GM10266 (cell line): ENCODE measurements at regions not wholly inside any gene's neighbourhood (a gene's known extent, or its start where the extent isn't known, plus 50 kb on each side); places are given as distances from the start of the nearest gene placed in this dataset.

ENCODE experiments used
- DNase-seq: peaks from one replicate; pipeline ENCODE4 v3.0.0; 2012; ENCODE audit errors: extremely low spot score
- CTCF ChIP-seq: IDR thresholded peaks from 2 replicates; pipeline ENCODE4 v1.5.1; 2012; ENCODE audit warnings: mild to moderate bottlenecking, low read depth; ENCODE audit not compliant: control insufficient read depth, insufficient read depth; ENCODE audit errors: missing control alignments

DNA sequence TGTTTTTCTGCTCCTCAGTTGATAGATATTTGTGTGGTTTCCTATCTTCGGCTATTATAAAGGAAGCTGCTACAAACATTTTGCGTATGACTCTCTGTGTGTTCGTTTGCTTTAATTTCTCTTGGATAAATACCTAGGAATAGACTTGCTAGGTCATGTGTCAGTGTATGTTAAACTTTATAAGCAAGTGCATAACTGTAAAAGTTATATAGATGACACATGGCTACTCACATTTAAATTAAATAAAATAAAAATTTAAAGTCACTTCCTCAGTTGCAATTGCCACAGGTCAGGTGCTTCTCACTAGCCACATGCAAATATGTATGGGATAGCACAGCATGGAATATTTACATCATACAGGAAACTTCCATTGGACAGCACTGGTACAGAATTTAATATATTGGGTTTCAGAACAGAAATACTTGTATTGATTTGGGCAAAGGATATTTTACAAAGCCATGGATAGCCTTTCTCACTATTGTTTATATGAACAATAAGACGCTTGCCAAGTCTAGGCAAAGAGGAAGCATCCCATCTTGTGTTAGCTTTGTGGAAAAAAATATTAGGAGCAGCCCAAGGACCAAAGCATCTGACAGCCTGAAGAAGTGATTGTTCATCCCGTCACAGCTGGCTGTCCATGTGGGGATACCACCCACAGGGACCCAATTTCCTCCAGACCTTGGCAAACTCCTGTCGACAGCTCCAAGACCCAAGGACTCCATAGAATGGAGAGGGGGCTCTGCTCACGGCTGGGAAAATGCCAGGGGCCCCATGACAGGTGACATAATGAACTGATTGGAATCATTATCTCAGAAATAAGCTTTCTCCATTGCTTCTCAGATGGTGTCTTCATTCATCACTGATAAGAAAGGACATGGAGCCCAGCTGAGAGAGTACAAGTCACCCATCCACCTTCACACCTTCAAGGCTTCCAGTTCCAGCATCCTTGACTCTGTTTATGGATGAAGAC lies 196.7 kb downstream of the SH3BP4 start:
- DNase-seq, result no peak
- no peak for TF ChIP-seq CTCF

DNA sequence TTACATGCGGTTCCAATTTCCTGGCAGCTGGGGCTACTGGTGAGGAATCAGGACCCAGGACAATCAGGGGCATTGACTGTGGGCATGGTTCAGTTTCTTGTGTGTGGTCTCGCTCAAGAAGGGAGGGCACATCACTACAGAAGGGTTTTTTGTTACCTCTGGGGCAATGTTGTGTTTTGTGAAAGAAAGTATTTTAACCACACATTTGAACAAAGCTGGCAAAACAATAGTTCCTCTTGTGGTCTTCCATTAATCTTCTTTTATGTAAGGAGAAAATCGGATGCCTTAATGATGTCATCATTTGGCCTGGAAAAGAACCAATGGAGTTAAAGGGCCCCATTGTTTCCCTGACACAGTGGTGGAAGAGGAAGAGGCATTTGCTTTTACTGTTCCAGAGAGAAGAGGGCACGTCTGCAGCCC lies 197.4 kb downstream of the SH3BP4 start:
- DNase-seq, result no peak
- TF ChIP-seq CTCF, result no peak

DNA sequence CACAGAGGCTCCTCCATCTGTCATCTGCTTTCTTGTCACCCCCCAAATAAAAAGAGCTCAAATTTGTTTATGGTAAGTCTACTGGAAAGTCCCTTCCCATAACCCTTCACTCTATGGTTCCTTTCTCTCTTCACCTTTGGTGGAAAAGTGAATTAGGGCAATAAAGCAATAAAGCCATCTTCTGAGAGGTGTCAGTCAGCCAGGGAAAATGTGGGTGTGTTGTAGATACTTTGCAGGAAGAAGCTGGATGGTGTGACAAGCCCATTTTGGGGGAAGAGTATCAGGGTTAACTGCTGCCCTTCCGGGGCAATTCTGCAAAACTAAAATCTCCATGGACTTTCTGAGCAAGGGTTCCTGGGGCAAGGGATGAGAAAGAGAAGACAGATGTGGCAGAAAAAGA lies 197.9 kb downstream of the SH3BP4 start:
- no peak for TF ChIP-seq CTCF
- DNase-seq, result no peak

- TF ChIP-seq CTCF, result no peak
- DNase-seq, result no peak
Observed at GRCh38 chr2:235151152-235151551, 199.3 kb downstream of the SH3BP4 start.

DNA sequence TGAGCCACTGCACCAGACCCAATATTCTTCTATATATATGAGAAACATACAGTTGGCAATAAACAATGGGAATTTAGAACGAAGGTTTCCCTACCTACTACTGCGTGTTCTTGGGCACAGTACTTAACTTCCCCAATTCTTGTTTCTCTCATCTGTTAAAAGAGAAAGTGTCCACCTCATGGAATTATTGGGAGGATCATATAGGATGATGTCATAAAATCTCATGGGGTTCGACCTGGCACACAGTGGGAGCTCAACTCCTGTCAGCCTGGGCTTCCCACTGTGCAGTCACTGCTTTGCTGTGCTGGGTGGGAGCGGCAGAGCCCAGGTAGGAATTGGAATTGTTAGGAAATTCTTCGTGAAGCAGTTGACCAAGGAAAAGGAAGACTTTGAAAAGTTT lies 203.3 kb downstream of the SH3BP4 start:
- no peak for DNase-seq
- TF ChIP-seq CTCF, result no peak

- TF ChIP-seq CTCF, result no peak
Observed at GRCh38 chr2:235156055-235156454, 204.2 kb downstream of the SH3BP4 start.

More at GRCh38 chr2:235156055-235156454, 204.2 kb downstream of the SH3BP4 start:
- DNase-seq, result no peak
